Testis (tissue), 2 donors: ENCODE measurements at regions not wholly inside any gene's neighbourhood (a gene's known extent, or its start where the extent isn't known, plus 50 kb on each side); places are given as distances from the start of the nearest gene placed in this dataset.

Experiments
- CTCF ChIP-seq, 3 experiments: fragments of 450-650 bp in 2 of 3; fragments of 200-600 bp in 1 of 3; sonication (generic) in 1 of 3; IDR thresholded peaks; one replicate each; pipeline ENCODE4 v1.5.1; 2016 to 2019; ENCODE audit warnings: antibody characterized with exemption in 3 of 3, mild to moderate bottlenecking in 2 of 3, moderate library complexity in 1 of 3
- POLR2A ChIP-seq: fragments of 450-650 bp; IDR thresholded peaks from one replicate; pipeline ENCODE4 v1.6.1; 2017; ENCODE audit warnings: antibody characterized with exemption, mild to moderate bottlenecking, moderate library complexity

DNA sequence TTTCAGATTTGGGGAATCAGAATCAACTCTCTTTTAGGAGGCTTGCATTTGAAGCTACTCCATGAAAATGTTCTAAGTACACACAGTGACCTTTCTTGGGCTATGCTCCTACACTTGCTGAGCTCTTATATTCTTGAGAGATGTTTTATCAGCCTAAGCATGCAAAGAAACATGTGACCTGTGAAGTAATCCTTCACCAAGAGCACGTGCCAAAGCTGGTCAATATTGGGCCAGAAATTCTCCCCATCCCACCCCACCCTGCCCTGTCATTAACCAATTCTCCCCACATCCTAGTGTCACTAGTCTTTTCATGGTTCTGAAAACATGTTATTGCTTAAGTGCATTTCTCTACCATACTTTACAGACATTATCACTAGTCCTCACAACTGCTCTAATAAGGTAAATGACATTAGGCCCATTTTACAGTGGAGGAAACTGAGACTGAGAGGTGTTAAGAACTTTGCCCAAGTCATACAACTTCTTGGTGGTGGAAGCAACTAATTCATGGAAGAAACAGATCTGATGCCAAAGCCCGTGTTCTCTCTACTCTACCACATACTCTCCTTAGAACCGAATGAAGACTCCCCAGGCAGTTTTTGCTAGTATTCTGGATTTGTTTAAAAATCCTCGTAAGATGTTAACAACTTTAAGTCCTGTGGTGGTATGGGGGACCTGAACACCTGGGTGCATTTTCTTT, 200.6 kb downstream of the PTEN start:
- no peak for TF ChIP-seq CTCF (IDR thresholded peaks at IDR 0.05)
- no peak for TF ChIP-seq POLR2A
